ENCODE measurements at regions not wholly inside any gene's neighbourhood (a gene's known extent, or its start where the extent isn't known, plus 50 kb on each side); places are given as distances from the start of the nearest gene placed in this dataset.

GRCh38 chr14:101252443-101253214 lies 308.7 kb upstream of the DIO3 start:
- TF ChIP-seq CTCF (IDR thresholded peaks at IDR 0.05) (no peak), POLR2A (IDR thresholded peaks at IDR 0.05) (no peak)

Data from right lobe of liver (tissue), 4 donors.